AG10803 (cell line): ENCODE measurements at regions not wholly inside any gene's neighbourhood (a gene's known extent, or its start where the extent isn't known, plus 50 kb on each side); places are given as distances from the start of the nearest gene placed in this dataset.

Source experiments
- DNase-seq: peaks from one replicate; pipeline ENCODE4 v3.0.0; 2010; ENCODE audit warnings: low read depth
- H3K4me3 ChIP-seq: 2 replicates; pipeline ENCODE4 v1.5.1; 2011; ENCODE audit warnings: mild to moderate bottlenecking, low read length, control low read depth
- CTCF ChIP-seq: conservative IDR thresholded peaks from 2 replicates; pipeline ENCODE4 v1.5.1; 2011; ENCODE audit warnings: mild to moderate bottlenecking, low read length, control low read depth, inconsistent platforms

GRCh38 chr3:55245351-55245750, 241.8 kb downstream of the WNT5A start:
- no peak for DNase-seq
- no peak overlapping the region for H3K4me3 ChIP-seq
- no peak for TF ChIP-seq CTCF

GRCh38 chr3:55244247-55244646, 242.9 kb downstream of the WNT5A start:
- DNase-seq, result no peak
- no peak for TF ChIP-seq CTCF
- H3K4me3 ChIP-seq, result no peak overlapping the region

GRCh38 chr3:55243678-55244077, 243.4 kb downstream of the WNT5A start:
- no peak overlapping the region for H3K4me3 ChIP-seq
- TF ChIP-seq CTCF, result no peak
- no peak for DNase-seq

- DNase-seq, result no peak
- H3K4me3 ChIP-seq, result no peak overlapping the region
- TF ChIP-seq CTCF, result no peak
These were observed 244.2 kb downstream of the WNT5A start for GRCh38 chr3:55242921-55243320.

- no peak for DNase-seq
- no peak overlapping the region for H3K4me3 ChIP-seq
- no peak for TF ChIP-seq CTCF
These were observed 246.0 kb downstream of the WNT5A start for GRCh38 chr3:55241098-55241497.

- no peak for DNase-seq
- no peak for TF ChIP-seq CTCF
- no peak overlapping the region for H3K4me3 ChIP-seq
These were observed 251.7 kb downstream of the WNT5A start for GRCh38 chr3:55235416-55235815.

- no peak for TF ChIP-seq CTCF
- DNase-seq, result peak; percentile 33
- no peak overlapping the region for H3K4me3 ChIP-seq
These were observed 260.4 kb downstream of the WNT5A start for GRCh38 chr3:55226696-55227095.
